PC-3 (cell line): ENCODE measurements at regions not wholly inside any gene's neighbourhood (a gene's known extent, or its start where the extent isn't known, plus 50 kb on each side); places are given as distances from the start of the nearest gene placed in this dataset.

Experiments used
- EZH2 ChIP-seq: fragments of 300-600 bp; sonication (generic); IDR thresholded peaks from one replicate; pipeline ENCODE4 v1.6.1; 2017; ENCODE audit warnings: antibody characterized with exemption, mild to moderate bottlenecking, low read length; ENCODE audit not compliant: unreplicated experiment
- EZH2phosphoT487 ChIP-seq: fragments of 300-600 bp; sonication (generic); IDR thresholded peaks from 2 replicates; pipeline ENCODE4 v1.6.1; 2018; ENCODE audit warnings: mild to moderate bottlenecking, antibody characterized with exemption, low read length, borderline replicate concordance
- TF ChIP-seq, protein P1 (sequence below): fragments of 300-600 bp; sonication (generic); conservative IDR thresholded peaks from 2 replicates; pipeline ENCODE4 v1.5.1; 2017; ENCODE audit warnings: antibody characterized with exemption, low read depth, mild to moderate bottlenecking, low read length

DNA sequence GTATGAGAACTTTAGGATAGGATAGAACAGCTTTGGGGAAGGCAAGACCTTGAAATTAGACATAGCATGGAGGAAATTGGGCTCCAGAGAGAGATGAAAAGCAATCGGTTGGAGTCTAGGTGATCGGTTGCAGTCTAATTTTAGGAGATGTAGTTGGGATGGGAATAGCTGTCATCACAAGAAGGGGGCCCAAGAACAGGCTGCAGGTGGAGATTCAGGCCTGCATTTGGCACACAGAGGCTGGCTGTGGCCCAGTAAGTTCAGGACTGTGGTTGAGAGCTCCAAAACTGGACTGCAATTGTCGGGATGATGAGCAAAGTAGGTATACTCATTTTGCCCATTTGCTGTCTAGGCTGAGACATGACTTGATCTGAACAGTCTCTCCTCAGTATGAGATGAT is 301.3 kb upstream of the B3GALT2 start:
- TF ChIP-seq, protein P1, sequence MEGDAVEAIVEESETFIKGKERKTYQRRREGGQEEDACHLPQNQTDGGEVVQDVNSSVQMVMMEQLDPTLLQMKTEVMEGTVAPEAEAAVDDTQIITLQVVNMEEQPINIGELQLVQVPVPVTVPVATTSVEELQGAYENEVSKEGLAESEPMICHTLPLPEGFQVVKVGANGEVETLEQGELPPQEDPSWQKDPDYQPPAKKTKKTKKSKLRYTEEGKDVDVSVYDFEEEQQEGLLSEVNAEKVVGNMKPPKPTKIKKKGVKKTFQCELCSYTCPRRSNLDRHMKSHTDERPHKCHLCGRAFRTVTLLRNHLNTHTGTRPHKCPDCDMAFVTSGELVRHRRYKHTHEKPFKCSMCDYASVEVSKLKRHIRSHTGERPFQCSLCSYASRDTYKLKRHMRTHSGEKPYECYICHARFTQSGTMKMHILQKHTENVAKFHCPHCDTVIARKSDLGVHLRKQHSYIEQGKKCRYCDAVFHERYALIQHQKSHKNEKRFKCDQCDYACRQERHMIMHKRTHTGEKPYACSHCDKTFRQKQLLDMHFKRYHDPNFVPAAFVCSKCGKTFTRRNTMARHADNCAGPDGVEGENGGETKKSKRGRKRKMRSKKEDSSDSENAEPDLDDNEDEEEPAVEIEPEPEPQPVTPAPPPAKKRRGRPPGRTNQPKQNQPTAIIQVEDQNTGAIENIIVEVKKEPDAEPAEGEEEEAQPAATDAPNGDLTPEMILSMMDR, result no peak
- no peak for TF ChIP-seq EZH2phosphoT487
- TF ChIP-seq EZH2, result no peak
